GM23338 (cell line): ENCODE measurements at regions not wholly inside any gene's neighbourhood (a gene's known extent, or its start where the extent isn't known, plus 50 kb on each side); places are given as distances from the start of the nearest gene placed in this dataset.

Experiments
- ATAC-seq: fragments of 200-7000 bp; cut with Tn5 transposase; 3 replicates; pipeline ENCODE4 v1.9.1; 2020
- DNase-seq: peaks from one replicate; pipeline ENCODE4 v3.0.0-alpha.2; 2015; ENCODE audit warnings: low spot score
- H2AFZ ChIP-seq: fragments of 200-600 bp; sonication (generic); 2 replicates; pipeline ENCODE4 v1.8.0; 2016; ENCODE audit warnings: antibody characterized with exemption, mild to moderate bottlenecking, moderate library complexity
- H3F3A ChIP-seq: fragments of 200-600 bp; sonication (generic); replicated peaks from 2 replicates; pipeline ENCODE4 v1.8.0; 2017; ENCODE audit warnings: antibody characterized with exemption, mixed run types, low read depth
- H3K27ac ChIP-seq: fragments of 200-600 bp; sonication (generic); 2 replicates; pipeline ENCODE4 v1.6.1; 2016; ENCODE audit warnings: low read depth
- H3K27me3 ChIP-seq: fragments of 200-600 bp; sonication (generic); 2 replicates; pipeline ENCODE4 v1.8.0; 2016; ENCODE audit warnings: mild to moderate bottlenecking, mixed run types, moderate library complexity; ENCODE audit not compliant: insufficient read depth
- H3K36me3 ChIP-seq: fragments of 200-600 bp; sonication (generic); 2 replicates; pipeline ENCODE4 v1.8.0; 2016; ENCODE audit warnings: mild to moderate bottlenecking; ENCODE audit not compliant: insufficient read depth
- H3K4me1 ChIP-seq: fragments of 200-600 bp; sonication (generic); 2 replicates; pipeline ENCODE4 v1.8.0; 2016; ENCODE audit warnings: mild to moderate bottlenecking, moderate library complexity; ENCODE audit not compliant: insufficient read depth
- H3K4me2 ChIP-seq: fragments of 200-600 bp; sonication (generic); 2 replicates; pipeline ENCODE4 v1.7.1; 2017; ENCODE audit warnings: mixed run types
- H3K4me3 ChIP-seq: fragments of 200-600 bp; sonication (generic); 2 replicates; pipeline ENCODE4 v1.6.1; 2016; ENCODE audit warnings: mixed run types
- H3K79me2 ChIP-seq: fragments of 200-600 bp; sonication (generic); replicated peaks from 2 replicates; pipeline ENCODE4 v1.8.0; 2017; ENCODE audit warnings: mild to moderate bottlenecking; ENCODE audit not compliant: insufficient read depth
- H3K9me2 ChIP-seq: fragments of 200-600 bp; sonication (generic); 2 replicates; pipeline ENCODE4 v1.8.0; 2017; ENCODE audit not compliant: insufficient read depth
- H4K20me1 ChIP-seq: fragments of 200-600 bp; sonication (generic); replicated peaks from 2 replicates; pipeline ENCODE4 v1.8.0; 2017; ENCODE audit warnings: mild to moderate bottlenecking; ENCODE audit not compliant: insufficient read depth
- H3K27ac Mint-ChIP-seq: 2 replicates; pipeline ENCODE4 v1.8.0; 2020; ENCODE audit warnings: inconsistent platforms, mild to moderate bottlenecking, moderate library complexity, mixed read lengths
- H3K27me3 Mint-ChIP-seq: 3 replicates; pipeline ENCODE4 v1.8.0; 2022; ENCODE audit warnings: low read depth, mild to moderate bottlenecking, moderate library complexity, mixed read lengths, inconsistent platforms; ENCODE audit not compliant: insufficient read depth, poor library complexity
- H3K36me3 Mint-ChIP-seq: 3 replicates; pipeline ENCODE4 v1.8.0; 2021; ENCODE audit warnings: low read depth, mild to moderate bottlenecking, inconsistent platforms, moderate library complexity, mixed read lengths
- H3K4me1 Mint-ChIP-seq: 3 replicates; pipeline ENCODE4 v1.8.0; 2020; ENCODE audit warnings: mild to moderate bottlenecking, inconsistent platforms, mixed read lengths
- H3K4me3 Mint-ChIP-seq: 3 replicates; pipeline ENCODE4 v1.8.0; 2021; ENCODE audit warnings: moderate library complexity, mild to moderate bottlenecking, inconsistent platforms, mixed read lengths
- H3K9me3 Mint-ChIP-seq: 3 replicates; pipeline ENCODE4 v1.8.0; 2020; ENCODE audit warnings: moderate library complexity, mild to moderate bottlenecking, inconsistent platforms, mixed read lengths
- CREB1 ChIP-seq: fragments of 250-450 bp; sonication (Bioruptor Pico); IDR thresholded peaks from 2 replicates; pipeline ENCODE4 v1.5.0; 2020; ENCODE audit warnings: low read depth, mild to moderate bottlenecking, moderate library complexity
- CTCF ChIP-seq, 2 experiments: fragments of 200-600 bp in 1 of 2; sonication (generic) in 1 of 2; conservative IDR thresholded peaks; 2 replicates each; pipeline versions ENCODE4 v1.5.1 to v1.6.1; 2016 to 2017; ENCODE audit warnings: antibody characterized with exemption in 2 of 2, low read depth in 2 of 2, mild to moderate bottlenecking in 2 of 2, moderate library complexity in 1 of 2
- ETS1 ChIP-seq: IDR thresholded peaks from 2 replicates; pipeline ENCODE4 v1.6.1; 2016; ENCODE audit warnings: antibody characterized with exemption
- EZH2 ChIP-seq: fragments of 200-600 bp; sonication (generic); IDR thresholded peaks from one replicate; pipeline ENCODE4 v1.8.0; 2017; ENCODE audit warnings: antibody characterized with exemption, mild to moderate bottlenecking, low read depth; ENCODE audit not compliant: unreplicated experiment
- EZH2phosphoT487 ChIP-seq: fragments of 200-600 bp; sonication (generic); IDR thresholded peaks from one replicate; pipeline ENCODE4 v1.8.1; 2018; ENCODE audit warnings: antibody characterized with exemption; ENCODE audit not compliant: unreplicated experiment
- JUNB ChIP-seq: IDR thresholded peaks from one replicate; pipeline ENCODE4 v1.6.1; 2016; ENCODE audit warnings: antibody characterized with exemption; ENCODE audit not compliant: unreplicated experiment
- NANOG ChIP-seq: IDR thresholded peaks from 2 replicates; pipeline ENCODE4 v1.6.1; 2016; ENCODE audit warnings: antibody characterized with exemption, borderline replicate concordance
- POLR2AphosphoS5 ChIP-seq: IDR thresholded peaks from 2 replicates; pipeline ENCODE4 v1.6.1; 2016; ENCODE audit warnings: antibody characterized with exemption, low read depth
- REST ChIP-seq: IDR thresholded peaks from one replicate; pipeline ENCODE4 v1.6.1; 2018; ENCODE audit warnings: antibody characterized with exemption; ENCODE audit not compliant: unreplicated experiment
- STAT1 ChIP-seq: IDR thresholded peaks from one replicate; pipeline ENCODE4 v1.6.1; 2016; ENCODE audit warnings: antibody characterized with exemption; ENCODE audit not compliant: unreplicated experiment
- ZNF114 ChIP-seq: fragments of 250-450 bp; sonication (Bioruptor Pico); IDR thresholded peaks from 2 replicates; pipeline ENCODE4 v1.5.0; 2020; ENCODE audit warnings: mild to moderate bottlenecking, moderate library complexity
- ZNF331 ChIP-seq: fragments of 250-450 bp; sonication (Bioruptor Pico); IDR thresholded peaks from 2 replicates; pipeline ENCODE4 v1.5.0; 2020; ENCODE audit warnings: low read depth, mild to moderate bottlenecking, moderate library complexity
- ZNF462 ChIP-seq: fragments of 250-450 bp; sonication (Bioruptor Pico); IDR thresholded peaks from 2 replicates; pipeline ENCODE4 v1.5.0; 2020; ENCODE audit warnings: mild to moderate bottlenecking, moderate library complexity

- Mint-ChIP-seq H3K27ac (no peak overlapping the region), H3K4me1 (no peaks in the 10 kb centered on the region), H3K27me3 (no peaks in the 10 kb centered on the region), H3K36me3 (no peaks in the 10 kb centered on the region), H3K9me3 (no peaks in the 10 kb centered on the region), H3K4me3 (no peak overlapping the region)
- Histone ChIP-seq H3K4me1 (no peaks in the 10 kb centered on the region), H3K4me3 (no peak overlapping the region), H3K9me2 (no peaks in the 10 kb centered on the region), H3K79me2 (no peaks in the 10 kb centered on the region), H3K4me2 (no peak overlapping the region), H3K27ac (no peak overlapping the region), H4K20me1 (no peaks in the 10 kb centered on the region), H3K36me3 (no peaks in the 10 kb centered on the region), H2AFZ (no peak overlapping the region), H3K27me3 (no peaks in the 10 kb centered on the region), H3F3A (no peaks in the 10 kb centered on the region)
- TF ChIP-seq EZH2phosphoT487 (no peak), ETS1 (no peak), ZNF114 (no peak), EZH2 (no peak), JUNB (no peak), ZNF331 (CRISPR knock-in tag) (no peak), NANOG (no peak), STAT1 (no peak), ZNF462 (CRISPR knock-in tag) (no peak), CREB1 (no peak), POLR2AphosphoS5 (no peak), REST (no peak), CTCF (conservative IDR thresholded peaks at IDR 0.05; ENCODE audit: low read depth in 2 of 2) (no peak)
- DNase-seq, result no peak
- no peak for ATAC-seq
Measured at GRCh38 chr18:30469091-30469490, 573.5 kb downstream of the DSC3 start.
